CD8-positive, alpha-beta memory T cell (primary cell): ENCODE measurements at regions not wholly inside any gene's neighbourhood (a gene's known extent, or its start where the extent isn't known, plus 50 kb on each side); places are given as distances from the start of the nearest gene placed in this dataset.
"Not testable (repeated sequence)": the region's sequence is repeated elsewhere in the genome, so short reads cannot be mapped to it uniquely, and the experiment has no call there.

Experiments used
- CTCF ChIA-PET: fragments of 350-600 bp; sonication (Branson Sonifier 250); formaldehyde crosslinking; loops from one replicate; lab custom pipeline; 2021; ENCODE audit warnings: antibody characterized with exemption; lab: Charles Lee
- POLR2A ChIA-PET: fragments of 350-600 bp; sonication (Branson Sonifier 250); formaldehyde crosslinking; loops from one replicate; lab custom pipeline; 2021; ENCODE audit warnings: antibody characterized with exemption; lab: Charles Lee
- DNase-seq, 5 donors: peaks; one replicate each; pipeline versions ENCODE4 v3.0.0 to v3.0.0-alpha.2; 2020 to 2022; ENCODE audit warnings: mixed read lengths in 1 of 5
- H3K27ac ChIP-seq: one replicate; pipeline ENCODE4 v1.7.0; 2013; ENCODE audit warnings: low read depth, mild to moderate bottlenecking, low read length, moderate library complexity
- H3K27me3 ChIP-seq: 2 replicates; pipeline ENCODE4 v1.7.0; 2013; ENCODE audit warnings: low read length, mild to moderate bottlenecking; ENCODE audit not compliant: insufficient read depth, poor library complexity, severe bottlenecking
- H3K36me3 ChIP-seq: 2 replicates; pipeline ENCODE4 v1.7.0; 2013; ENCODE audit warnings: mild to moderate bottlenecking, low read length, moderate library complexity; ENCODE audit not compliant: insufficient read depth
- H3K4me1 ChIP-seq: 2 replicates; pipeline ENCODE4 v1.7.0; 2013; ENCODE audit warnings: mild to moderate bottlenecking, low read length, moderate library complexity; ENCODE audit not compliant: insufficient read depth
- H3K4me3 ChIP-seq: 2 replicates; pipeline ENCODE4 v1.7.0; 2013; ENCODE audit warnings: mild to moderate bottlenecking, low read length
- H3K9me3 ChIP-seq: 2 replicates; pipeline ENCODE4 v1.7.0; 2013; ENCODE audit warnings: mild to moderate bottlenecking, low read length
- H3K27ac Mint-ChIP-seq, 8 donors: one replicate each; pipeline ENCODE4 v1.8.0; 2020 to 2021; ENCODE audit warnings: mixed read lengths in 8 of 8, mild to moderate bottlenecking in 6 of 8, inconsistent platforms in 3 of 8, moderate library complexity in 3 of 8
- H3K27me3 Mint-ChIP-seq, 2 donors: one replicate each; pipeline ENCODE4 v1.8.0; 2020 to 2021; ENCODE audit warnings: mixed read lengths in 2 of 2, mild to moderate bottlenecking in 1 of 2, moderate library complexity in 1 of 2
- H3K36me3 Mint-ChIP-seq, 3 donors: one replicate each; pipeline ENCODE4 v1.8.0; 2020 to 2021; ENCODE audit warnings: mixed read lengths in 3 of 3, inconsistent platforms in 1 of 3, mild to moderate bottlenecking in 1 of 3
- H3K4me1 Mint-ChIP-seq, 3 donors: one replicate each; pipeline ENCODE4 v1.8.0; 2020 to 2021; ENCODE audit warnings: mixed read lengths in 3 of 3, inconsistent platforms in 1 of 3, mild to moderate bottlenecking in 1 of 3
- H3K4me3 Mint-ChIP-seq, 7 donors: one replicate each; pipeline ENCODE4 v1.8.0; 2020 to 2021; ENCODE audit warnings: mixed read lengths in 7 of 7, mild to moderate bottlenecking in 6 of 7, moderate library complexity in 4 of 7, inconsistent platforms in 2 of 7
- H3K9me3 Mint-ChIP-seq, 5 donors: one replicate each; pipeline ENCODE4 v1.8.0; 2020 to 2022; ENCODE audit warnings: mixed read lengths in 5 of 5, mild to moderate bottlenecking in 3 of 5, moderate library complexity in 2 of 5, inconsistent platforms in 1 of 5

GRCh38 chr16:35152067-35152627 lies 1692.7 kb downstream of the TP53TG3F start:
- Mint-ChIP-seq H3K4me3 (no peak overlapping the region), H3K4me1 (no peaks in the 10 kb centered on the region), H3K9me3 (peaks cover 26 to 66% (median 32%) of the 10 kb centered on the region in 5 donors), H3K27me3 (no peaks in the 10 kb centered on the region), H3K27ac (peak overlapping the region in 1 of 8 donors; percentile 56), H3K36me3 (no peaks in the 10 kb centered on the region)
- no peaks in the 10 kb centered on the region for H3K27me3 ChIP-seq
- no peaks in the 10 kb centered on the region for H3K4me1 ChIP-seq
- no peaks in the 10 kb centered on the region for H3K36me3 ChIP-seq
- ChIA-PET CTCF (no interaction called here), POLR2A (no interaction called here)
- no peak overlapping the region for H3K4me3 ChIP-seq
- no peak overlapping the region for H3K27ac ChIP-seq
- DNase-seq = no peak
- H3K9me3 ChIP-seq = peaks cover 5% of the 10 kb centered on the region

- H3K4me1 Mint-ChIP-seq = no peaks in the 10 kb centered on the region
These were observed 1695.2 kb downstream of the TP53TG3F start for GRCh38 chr16:35154627-35155026.

DNA sequence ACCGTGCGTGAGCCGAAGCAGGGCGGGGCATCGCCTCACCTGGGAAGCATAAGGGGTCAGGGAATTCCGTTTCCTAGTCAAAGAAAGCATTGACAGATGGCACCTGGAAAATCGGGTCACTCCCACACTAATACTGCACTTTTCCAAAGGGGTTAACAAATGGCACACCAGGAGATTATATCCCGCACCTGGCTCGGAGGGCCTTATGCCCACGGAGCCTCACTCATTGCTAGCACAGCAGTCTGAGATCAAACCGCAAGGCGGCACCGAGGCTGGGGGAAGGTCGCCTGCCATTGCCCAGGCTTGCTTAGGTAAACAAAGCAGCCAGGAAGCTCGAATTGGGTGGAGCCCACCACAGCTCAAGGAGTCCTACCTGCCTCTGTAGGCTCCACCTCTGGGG lies 1698.1 kb downstream of the TP53TG3F start:
- H3K27me3 ChIP-seq, H3K4me1 ChIP-seq, H3K36me3 ChIP-seq, CTCF ChIA-PET, DNase-seq, H3K27ac Mint-ChIP-seq, H3K4me3 ChIP-seq, H3K36me3 Mint-ChIP-seq, POLR2A ChIA-PET, H3K4me3 Mint-ChIP-seq, H3K27me3 Mint-ChIP-seq, H3K9me3 ChIP-seq, H3K27ac ChIP-seq, H3K4me1 Mint-ChIP-seq: not testable (repeated sequence)
- peaks cover 18 to 53% (median 33%) of the 10 kb centered on the region in 5 donors for H3K9me3 Mint-ChIP-seq

More at GRCh38 chr16:35154627-35155026, 1695.2 kb downstream of the TP53TG3F start:
- H3K27ac ChIP-seq = no peak overlapping the region
- Mint-ChIP-seq H3K27ac (no peak overlapping the region), H3K4me3 (no peak overlapping the region), H3K36me3 (no peaks in the 10 kb centered on the region), H3K27me3 (no peaks in the 10 kb centered on the region), H3K9me3 (peaks cover 30 to 67% (median 34%) of the 10 kb centered on the region in 5 donors)
- no peaks in the 10 kb centered on the region for H3K27me3 ChIP-seq
- peaks cover 5% of the 10 kb centered on the region for H3K9me3 ChIP-seq
- DNase-seq = no peak
- CTCF ChIA-PET = no interaction called here
- H3K4me3 ChIP-seq = no peak overlapping the region
- no peaks in the 10 kb centered on the region for H3K36me3 ChIP-seq
- H3K4me1 ChIP-seq = no peaks in the 10 kb centered on the region
- POLR2A ChIA-PET = no interaction called here

- H3K4me1 Mint-ChIP-seq, H3K27me3 Mint-ChIP-seq, H3K27me3 ChIP-seq, H3K9me3 ChIP-seq, H3K27ac Mint-ChIP-seq, H3K36me3 Mint-ChIP-seq, H3K4me3 Mint-ChIP-seq, H3K27ac ChIP-seq, POLR2A ChIA-PET, H3K4me1 ChIP-seq, CTCF ChIA-PET, DNase-seq, H3K36me3 ChIP-seq, H3K4me3 ChIP-seq: not testable (repeated sequence)
- H3K9me3 Mint-ChIP-seq = peaks cover 12 to 35% (median 29%) of the 10 kb centered on the region in 5 donors
These were observed 1709.9 kb downstream of the TP53TG3F start for GRCh38 chr16:35169324-35169723.

GRCh38 chr16:35170061-35170460 lies 1710.6 kb downstream of the TP53TG3F start:
- POLR2A ChIA-PET, H3K9me3 ChIP-seq, H3K36me3 ChIP-seq, H3K27me3 Mint-ChIP-seq, CTCF ChIA-PET, H3K27ac Mint-ChIP-seq, H3K27ac ChIP-seq, H3K27me3 ChIP-seq, H3K4me1 ChIP-seq, DNase-seq, H3K4me1 Mint-ChIP-seq, H3K4me3 Mint-ChIP-seq, H3K4me3 ChIP-seq, H3K36me3 Mint-ChIP-seq: not testable (repeated sequence)
- peaks cover 15 to 31% (median 29%) of the 10 kb centered on the region in 5 donors for H3K9me3 Mint-ChIP-seq

GRCh38 chr16:35170610-35171009 lies 1711.2 kb downstream of the TP53TG3F start:
- Histone ChIP-seq H3K36me3 (no peaks in the 10 kb centered on the region), H3K9me3 (no peaks in the 10 kb centered on the region), H3K27me3 (no peaks in the 10 kb centered on the region), H3K4me1 (no peaks in the 10 kb centered on the region), H3K27ac (no peak overlapping the region), H3K4me3 (no peak overlapping the region)
- Mint-ChIP-seq H3K36me3 (peaks cover 0 to 2% (median 0%) of the 10 kb centered on the region in 3 donors), H3K27ac (no peak overlapping the region), H3K9me3 (peaks cover 17 to 28% (median 26%) of the 10 kb centered on the region in 5 donors), H3K4me3 (no peak overlapping the region), H3K27me3 (no peaks in the 10 kb centered on the region), H3K4me1 (no peaks in the 10 kb centered on the region)
- CTCF ChIA-PET = no interaction called here
- POLR2A ChIA-PET = no interaction called here
- no peak for DNase-seq

- H3K9me3 Mint-ChIP-seq = peaks cover 16 to 28% (median 25%) of the 10 kb centered on the region in 5 donors
- ChIA-PET POLR2A (no interaction called here), CTCF (no interaction called here)
- no peak overlapping the region for H3K4me3 ChIP-seq
- no peak overlapping the region for H3K4me3 Mint-ChIP-seq
- peaks cover 0 to 2% (median 0%) of the 10 kb centered on the region in 3 donors for H3K36me3 Mint-ChIP-seq
- no peak overlapping the region for H3K27ac ChIP-seq
- no peak for DNase-seq
- H3K4me1 ChIP-seq = no peaks in the 10 kb centered on the region
- no peaks in the 10 kb centered on the region for H3K27me3 ChIP-seq
- H3K4me1 Mint-ChIP-seq = no peaks in the 10 kb centered on the region
- no peak overlapping the region for H3K27ac Mint-ChIP-seq
- H3K36me3 ChIP-seq = no peaks in the 10 kb centered on the region
- H3K27me3 Mint-ChIP-seq = no peaks in the 10 kb centered on the region
- H3K9me3 ChIP-seq = no peaks in the 10 kb centered on the region
These were observed 1711.7 kb downstream of the TP53TG3F start for GRCh38 chr16:35171106-35171505.

DNA sequence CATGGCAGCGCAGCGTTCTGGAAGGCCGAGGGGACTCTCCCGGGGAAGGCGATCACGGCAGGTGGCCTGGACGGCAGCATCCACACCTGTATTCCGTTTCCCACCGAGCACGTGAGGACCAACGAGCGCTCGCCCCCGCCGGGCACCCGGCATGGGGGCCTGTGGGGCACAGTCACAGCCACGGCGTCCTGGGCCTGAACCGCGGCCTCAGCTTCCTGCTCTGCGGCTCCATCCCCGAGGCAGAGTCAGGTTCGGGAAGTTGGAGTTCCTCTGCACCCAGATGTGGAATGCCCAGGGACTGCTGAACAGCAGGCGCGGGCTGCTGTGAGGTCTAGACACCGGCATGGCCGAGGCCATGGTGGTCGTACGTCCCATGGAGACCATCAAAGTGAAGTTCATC lies 1713.9 kb downstream of the TP53TG3F start:
- no peak overlapping the region for H3K27ac Mint-ChIP-seq
- CTCF ChIA-PET = no interaction called here
- no peak for DNase-seq
- Histone ChIP-seq H3K4me1 (no peaks in the 10 kb centered on the region), H3K27me3 (no peaks in the 10 kb centered on the region), H3K36me3 (no peaks in the 10 kb centered on the region), H3K4me3 (no peak overlapping the region), H3K27ac (no peak overlapping the region), H3K9me3 (no peaks in the 10 kb centered on the region)
- no peak overlapping the region for H3K4me3 Mint-ChIP-seq
- POLR2A ChIA-PET = no interaction called here
- H3K4me1 Mint-ChIP-seq = peaks cover 0 to 1% (median 0%) of the 10 kb centered on the region in 3 donors
- H3K27me3 Mint-ChIP-seq = no peaks in the 10 kb centered on the region
- peaks cover 0 to 2% (median 0%) of the 10 kb centered on the region in 3 donors for H3K36me3 Mint-ChIP-seq
- H3K9me3 Mint-ChIP-seq = peaks cover 7 to 27% (median 19%) of the 10 kb centered on the region in 5 donors
